HCT116 (cell line): ENCODE measurements at regions not wholly inside any gene's neighbourhood (a gene's known extent, or its start where the extent isn't known, plus 50 kb on each side); places are given as distances from the start of the nearest gene placed in this dataset.

Experiments
- ATAC-seq: fragments of 200-7000 bp; cut with Tn5 transposase; 2 replicates; pipeline ENCODE4 v1.9.1; 2020; ENCODE audit warnings: mild to moderate bottlenecking, moderate library complexity
- BruUV-seq: library from RNA; stranded (reverse); fragments of 400-500 nt; replicated peaks from 2 replicates; lab custom pipeline; 2021; lab: Mats Ljungman, UMichigan
- CTCF ChIA-PET: fragments of 300-600 bp; sonication (Branson Sonifier 250); formaldehyde crosslinking; loops from one replicate; lab custom pipeline; 2021; ENCODE audit warnings: antibody characterized with exemption; lab: Charles Lee
- POLR2A ChIA-PET: fragments of 300-600, 350-600 bp; sonication (Branson Sonifier 250); formaldehyde crosslinking; loops from one replicate; lab custom pipeline; 2021; ENCODE audit warnings: antibody characterized with exemption; lab: Charles Lee
- RAD21 ChIA-PET, 2 experiments: fragments of 300-600 bp; sonication (Branson Sonifier 250); formaldehyde crosslinking; loops; one replicate each; lab custom pipeline; 2023; ENCODE audit warnings: low total read pairs in 2 of 2; ENCODE audit not compliant: uncharacterized antibody in 2 of 2, unreplicated experiment in 2 of 2, low non-redundant PET in 1 of 2; lab: Charles Lee
- DNase-seq: peaks from one replicate; pipeline ENCODE4 v3.0.0-alpha.2; 2010; ENCODE audit warnings: low read depth, low spot score
- H2AFZ ChIP-seq: fragments of 200-600 bp; shearing (Covaris generic), sonication (generic); 2 replicates; pipeline ENCODE4 v1.6.1; 2017; ENCODE audit warnings: low read depth, mixed run types, mixed read lengths, antibody characterized with exemption, low read length; ENCODE audit not compliant: poor library complexity, severe bottlenecking
- H3K27ac ChIP-seq: 2 replicates; pipeline ENCODE4 v1.5.1; 2012; ENCODE audit warnings: low read depth, low read length
- H3K27me3 ChIP-seq: fragments of 200-600 bp; sonication (generic); 2 replicates; pipeline ENCODE4 v1.6.1; 2016; ENCODE audit warnings: mixed run types, low read length, mixed read lengths; ENCODE audit not compliant: insufficient read depth
- H3K36me3 ChIP-seq, 2 experiments: fragments of 200-500 bp in 1 of 2; fragments of 200-600 bp in 1 of 2; sonication (Bioruptor generic) in 1 of 2; sonication (generic) in 1 of 2; 2 replicates each; pipeline versions ENCODE4 v1.5.1 to v1.6.1; 2014 to 2016; ENCODE audit warnings: low read length in 2 of 2, inconsistent platforms in 1 of 2, mixed read lengths in 1 of 2, mixed run types in 1 of 2; ENCODE audit not compliant: insufficient read depth in 2 of 2, control insufficient read depth in 1 of 2
- H3K4me1 ChIP-seq, 2 experiments: fragments of 200-600 bp in 1 of 2; sonication (generic) in 1 of 2; 2 replicates each; pipeline versions ENCODE4 v1.5.1 to v1.6.1; 2012 to 2017; ENCODE audit warnings: low read length in 2 of 2, inconsistent platforms in 1 of 2, mild to moderate bottlenecking in 1 of 2, mixed read lengths in 1 of 2, mixed run types in 1 of 2, moderate library complexity in 1 of 2; ENCODE audit not compliant: insufficient read depth in 2 of 2, control insufficient read depth in 1 of 2
- H3K4me2 ChIP-seq: fragments of 200-600 bp; sonication (generic); 2 replicates; pipeline ENCODE4 v1.6.1; 2017; ENCODE audit warnings: mixed run types, low read length, mixed read lengths
- H3K4me3 ChIP-seq, 2 experiments: fragments of 200-600 bp in 1 of 2; sonication (generic) in 1 of 2; replicated peaks in 1 of 2; 2 replicates each; pipeline ENCODE4 v1.5.1; 2011 to 2016; ENCODE audit warnings: low read length in 2 of 2, control low read depth in 1 of 2, low read depth in 1 of 2, mild to moderate bottlenecking in 1 of 2, mixed read lengths in 1 of 2, mixed run types in 1 of 2
- H3K79me2 ChIP-seq: fragments of 200-600 bp; sonication (generic); 2 replicates; pipeline ENCODE4 v1.6.1; 2017; ENCODE audit warnings: mild to moderate bottlenecking, mixed run types, low read length, moderate library complexity, mixed read lengths; ENCODE audit not compliant: insufficient read depth
- H3K9ac ChIP-seq: fragments of 200-600 bp; sonication (generic); 2 replicates; pipeline ENCODE4 v1.6.1; 2016; ENCODE audit warnings: low read length, mixed read lengths
- H3K9me2 ChIP-seq: fragments of 200-600 bp; sonication (generic), shearing (Covaris generic); 2 replicates; pipeline ENCODE4 v1.6.1; 2017; ENCODE audit warnings: mixed run types, mild to moderate bottlenecking, moderate library complexity; ENCODE audit not compliant: insufficient read depth
- H3K9me3 ChIP-seq, 2 experiments: fragments of 200-500 bp in 1 of 2; fragments of 200-600 bp in 1 of 2; sonication (Bioruptor generic) in 1 of 2; sonication (generic) in 1 of 2; 2 replicates each; pipeline ENCODE4 v1.6.1; 2014 to 2017; ENCODE audit warnings: low read length in 2 of 2, mixed read lengths in 2 of 2, inconsistent platforms in 1 of 2, low read depth in 1 of 2, mild to moderate bottlenecking in 1 of 2, mixed run types in 1 of 2, moderate library complexity in 1 of 2; ENCODE audit not compliant: control insufficient read depth in 1 of 2, insufficient read depth in 1 of 2
- H4K20me1 ChIP-seq: fragments of 200-600 bp; sonication (generic), shearing (Covaris generic); 2 replicates; pipeline ENCODE4 v1.6.1; 2017; ENCODE audit warnings: mixed run types, mild to moderate bottlenecking, moderate library complexity; ENCODE audit not compliant: insufficient read depth
- ATF3 ChIP-seq: IDR thresholded peaks from 2 replicates; pipeline ENCODE4 v1.6.1; 2012
- EGR1 ChIP-seq: IDR thresholded peaks from 2 replicates; pipeline ENCODE4 v1.6.1; 2012; ENCODE audit warnings: low read depth
- EZH2 ChIP-seq: fragments of 200-600 bp; sonication (generic); IDR thresholded peaks from 2 replicates; pipeline ENCODE4 v1.6.1; 2017; ENCODE audit warnings: antibody characterized with exemption, mixed run types
- EZH2phosphoT487 ChIP-seq: fragments of 200-600 bp; IDR thresholded peaks from 2 replicates; pipeline ENCODE4 v1.6.1; 2018; ENCODE audit warnings: antibody characterized with exemption, borderline replicate concordance
- FOSL1 ChIP-seq: IDR thresholded peaks from 2 replicates; pipeline ENCODE4 v1.6.1; 2012; ENCODE audit warnings: low read depth
- JUND ChIP-seq: IDR thresholded peaks from 2 replicates; pipeline ENCODE4 v1.6.1; 2012
- POLR2A ChIP-seq: IDR thresholded peaks from 2 replicates; pipeline ENCODE4 v1.7.0; 2011; ENCODE audit warnings: borderline replicate concordance; ENCODE audit not compliant: insufficient read depth, insufficient read length; ENCODE audit errors: extremely low read depth
- POLR2AphosphoS5 ChIP-seq: IDR thresholded peaks from 2 replicates; pipeline ENCODE4 v1.6.1; 2011; ENCODE audit warnings: mild to moderate bottlenecking, low read depth, low read length, moderate library complexity
- RAD21 ChIP-seq: IDR thresholded peaks from 2 replicates; pipeline ENCODE4 v1.6.1; 2012; ENCODE audit warnings: low read depth, mild to moderate bottlenecking
- REST ChIP-seq: IDR thresholded peaks from 2 replicates; pipeline ENCODE4 v1.6.1; 2012; ENCODE audit warnings: low read depth
- SP1 ChIP-seq: IDR thresholded peaks from 2 replicates; pipeline ENCODE4 v1.6.1; 2012; ENCODE audit warnings: low read depth
- TCF7L2 ChIP-seq: IDR thresholded peaks from 2 replicates; pipeline ENCODE4 v1.7.0; 2011; ENCODE audit warnings: borderline replicate concordance, inconsistent platforms; ENCODE audit not compliant: insufficient read depth, insufficient read length; ENCODE audit errors: extremely low read depth
- ZFX ChIP-seq: fragments of 450-650 bp; IDR thresholded peaks from 2 replicates; pipeline ENCODE4 v1.6.1; 2017
- ZNF274 ChIP-seq: fragments of 200-500 bp; sonication (Bioruptor generic); IDR thresholded peaks from 2 replicates; pipeline ENCODE4 v1.6.1; 2014; ENCODE audit warnings: mild to moderate bottlenecking, low read depth, low read length, inconsistent platforms
- intact Hi-C: fragments of 100-400 bp; cut with micrococcal nuclease; formaldehyde crosslinking; loops from 2 replicates; pipeline ENCODE4 v1.10.0; 2022
- TF ChIP-seq, protein P1 (sequence below): IDR thresholded peaks from 2 replicates; pipeline ENCODE4 v1.6.1; 2012

GRCh38 chr6:74607934-74608333, 597.9 kb downstream of the COL12A1 start:
- no peaks in the 10 kb centered on the region for H3K36me3 ChIP-seq
- CTCF ChIA-PET: interaction anchor here (1.4 kb wide), 1 partner anchor 11 kb away, joined by 3 read pairs; no protein-coding TSS in a partner anchor
- RAD21 ChIA-PET: no interaction called here
- intact Hi-C loops: no loop called here
- no peaks in the 10 kb centered on the region for H3K9me3 ChIP-seq
- H3K9me2 ChIP-seq: no peaks in the 10 kb centered on the region
- DNase-seq (no peak), ATAC-seq (no peak)
- H3K27ac ChIP-seq: no peak overlapping the region
- no peak overlapping the region for H3K4me2 ChIP-seq
- H3K27me3 ChIP-seq: no peaks in the 10 kb centered on the region
- no peaks in the 10 kb centered on the region for H3K4me1 ChIP-seq
- no TSS peak for BruUV-seq
- no peak overlapping the region for H3K4me3 ChIP-seq
- TF ChIP-seq EZH2phosphoT487 (no peak), JUND (no peak), SP1 (no peak), ZFX (no peak), ZNF274 (no peak), EGR1 (no peak), POLR2A (no peak), POLR2AphosphoS5 (no peak), FOSL1 (no peak), TCF7L2 (no peak), RAD21 (no peak), REST (no peak), EZH2 (no peak), ATF3 (no peak)
- TF ChIP-seq, protein P1, sequence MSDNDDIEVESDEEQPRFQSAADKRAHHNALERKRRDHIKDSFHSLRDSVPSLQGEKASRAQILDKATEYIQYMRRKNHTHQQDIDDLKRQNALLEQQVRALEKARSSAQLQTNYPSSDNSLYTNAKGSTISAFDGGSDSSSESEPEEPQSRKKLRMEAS: no peak
- POLR2A ChIA-PET: no interaction called here
- H4K20me1 ChIP-seq: no peaks in the 10 kb centered on the region
- H3K79me2 ChIP-seq: no peaks in the 10 kb centered on the region
- H3K9ac ChIP-seq: no peak overlapping the region
- no peak overlapping the region for H2AFZ ChIP-seq
